Stomach (tissue), 8 donors: ENCODE measurements at regions not wholly inside any gene's neighbourhood (a gene's known extent, or its start where the extent isn't known, plus 50 kb on each side); places are given as distances from the start of the nearest gene placed in this dataset.

Experiments
- DNase-seq, 2 donors: peaks; one replicate each; pipeline versions ENCODE4 v3.0.0 to v3.0.0-alpha.2; 2013 to 2019
- H3K27ac ChIP-seq, 5 donors: fragments of 200-600 bp in 4 of 5; sonication (generic) in 4 of 5; one replicate each; pipeline ENCODE4 v1.5.1; 2013 to 2019; ENCODE audit warnings: mild to moderate bottlenecking in 1 of 5, moderate library complexity in 1 of 5
- H3K27me3 ChIP-seq, 3 donors: fragments of 200-600 bp; sonication (generic); one replicate each; pipeline ENCODE4 v1.5.1; 2017 to 2019; ENCODE audit warnings: mixed run types in 1 of 3
- H3K36me3 ChIP-seq, 4 donors: fragments of 200-600 bp; sonication (generic); 1 replicate in 3 of 4; 2 replicates in 1 of 4; pipeline ENCODE4 v1.5.1; 2016 to 2019
- H3K4me1 ChIP-seq, 4 donors: fragments of 200-600 bp; sonication (generic); one replicate each; pipeline ENCODE4 v1.5.1; 2016 to 2019
- H3K4me3 ChIP-seq, 4 donors: fragments of 200-600 bp; sonication (generic) in 3 of 4; one replicate each; pipeline ENCODE4 v1.5.1; 2016 to 2019; ENCODE audit warnings: mild to moderate bottlenecking in 1 of 4
- H3K9me3 ChIP-seq, 4 donors: fragments of 200-600 bp; sonication (generic); one replicate each; pipeline ENCODE4 v1.5.1; 2016 to 2019
- CTCF ChIP-seq, 7 experiments: fragments of 450-650 bp in 4 of 7; fragments of 200-600 bp in 3 of 7; sonication (generic) in 3 of 7; IDR thresholded peaks; one replicate each; pipeline ENCODE4 v1.5.1; 2016 to 2019; ENCODE audit warnings: antibody characterized with exemption in 7 of 7, control low read depth in 2 of 7, mild to moderate bottlenecking in 1 of 7
- EP300 ChIP-seq: sonication (generic); formaldehyde crosslinking; IDR thresholded peaks from one replicate; pipeline ENCODE4 v1.6.1; 2017; ENCODE audit warnings: antibody characterized with exemption
- POLR2A ChIP-seq, 4 donors: fragments of 450-650 bp; IDR thresholded peaks; one replicate each; pipeline ENCODE4 v1.6.1; 2016; ENCODE audit warnings: antibody characterized with exemption in 4 of 4, control low read depth in 2 of 4, mild to moderate bottlenecking in 1 of 4, moderate library complexity in 1 of 4
- POLR2AphosphoS5 ChIP-seq, 3 donors: sonication (generic); formaldehyde crosslinking; IDR thresholded peaks; one replicate each; pipeline ENCODE4 v1.6.1; 2016; ENCODE audit warnings: antibody characterized with exemption in 3 of 3
- WGBS, 5 donors: extraction: QIAGEN DNeasy Blood & Tissue Kit in 3 of 5; methylation state at CpG; one replicate each; pipeline versions ENCODE4 v1.1.5 to v1.1.7; 2013 to 2018; 5-methylcytosine and 5-hydroxymethylcytosine counted together
- intact Hi-C: fragments of 100-400 bp; cut with DNase I; formaldehyde crosslinking; loops from one replicate; pipeline ENCODE4 v1.15.1; 2023; ENCODE audit warnings: low total_unique reads
- donor health status: healthy with polysubstance abuse.
- donor health status: Bipolar disorder and iron deficiency.
- donor health status: healthy.

GRCh38 chr12:116398193-116398592, 120.7 kb upstream of the MED13L start:
- H3K27ac ChIP-seq = no peak overlapping the region
- intact Hi-C loops = no loop called here
- TF ChIP-seq CTCF (IDR thresholded peaks at IDR 0.05) (no peak), POLR2A (IDR thresholded peaks at IDR 0.05) (no peak), EP300 (no peak), POLR2AphosphoS5 (IDR thresholded peaks at IDR 0.05) (no peak)
- DNase-seq = no peak
- no peaks in the 10 kb centered on the region for H3K4me1 ChIP-seq
- H3K9me3 ChIP-seq = peaks cover 0 to 5% (median 0%) of the 10 kb centered on the region in 4 donors
- no peaks in the 10 kb centered on the region for H3K36me3 ChIP-seq
- H3K4me3 ChIP-seq = no peak overlapping the region
- H3K27me3 ChIP-seq = no peaks in the 10 kb centered on the region

- no peak for TF ChIP-seq POLR2A (IDR thresholded peaks at IDR 0.05)
- no peak for TF ChIP-seq EP300
- no peak for TF ChIP-seq CTCF (IDR thresholded peaks at IDR 0.05)
- no peak for TF ChIP-seq POLR2AphosphoS5 (IDR thresholded peaks at IDR 0.05)
- intact Hi-C loops = no loop called here
- H3K4me1 ChIP-seq = no peaks in the 10 kb centered on the region
- DNase-seq = no peak
- no peaks in the 10 kb centered on the region for H3K36me3 ChIP-seq
- H3K27me3 ChIP-seq = no peaks in the 10 kb centered on the region
- peaks cover 0 to 5% (median 0%) of the 10 kb centered on the region in 4 donors for H3K9me3 ChIP-seq
- no peak overlapping the region for H3K27ac ChIP-seq
- WGBS, 5 donors = 85 to 97% (median 95%) methylated on average over 1 of the region's 1 CpG
- no peak overlapping the region for H3K4me3 ChIP-seq
Observed at GRCh38 chr12:116399055-116399454, 121.6 kb upstream of the MED13L start.

- H3K4me3 ChIP-seq = no peak overlapping the region
- intact Hi-C loops = no loop called here
- TF ChIP-seq CTCF (IDR thresholded peaks at IDR 0.05) (no peak), POLR2A (IDR thresholded peaks at IDR 0.05) (no peak), POLR2AphosphoS5 (IDR thresholded peaks at IDR 0.05) (no peak), EP300 (no peak)
Observed at GRCh38 chr12:116400636-116401372, 123.3 kb upstream of the MED13L start.

GRCh38 chr12:116401565-116401964, 124.1 kb upstream of the MED13L start:
- intact Hi-C loops = no loop called here
- TF ChIP-seq EP300 (no peak), CTCF (IDR thresholded peaks at IDR 0.05) (no peak)
- H3K36me3 ChIP-seq = no peaks in the 10 kb centered on the region
- peaks cover 0 to 5% (median 0%) of the 10 kb centered on the region in 4 donors for H3K9me3 ChIP-seq
- no peak overlapping the region for H3K4me3 ChIP-seq
- H3K27ac ChIP-seq = no peak overlapping the region
- no peaks in the 10 kb centered on the region for H3K27me3 ChIP-seq
- H3K4me1 ChIP-seq = peaks cover 0 to 4% (median 0%) of the 10 kb centered on the region in 4 donors
- no peak for DNase-seq
- WGBS, 5 donors = 90 to 96% (median 94%) methylated on average over 3 of the region's 3 CpGs

More at GRCh38 chr12:116400636-116401372, 123.3 kb upstream of the MED13L start:
- no peak for DNase-seq
- H3K27me3 ChIP-seq = no peaks in the 10 kb centered on the region
- H3K4me1 ChIP-seq = peaks cover 0 to 4% (median 0%) of the 10 kb centered on the region in 4 donors
- H3K36me3 ChIP-seq = no peaks in the 10 kb centered on the region
- H3K27ac ChIP-seq = no peak overlapping the region
- 54 to 81% (median 77%) methylated on average over 4 of the region's 4 CpGs for WGBS, 5 donors
- H3K9me3 ChIP-seq = peaks cover 0 to 5% (median 0%) of the 10 kb centered on the region in 4 donors
